ENCODE measurements at regions not wholly inside any gene's neighbourhood (a gene's known extent, or its start where the extent isn't known, plus 50 kb on each side); places are given as distances from the start of the nearest gene placed in this dataset.
"Not testable (repeated sequence)": the region's sequence is repeated elsewhere in the genome, so short reads cannot be mapped to it uniquely, and the experiment has no call there.

GRCh38 chr5:135095871-135096270 is 61.8 kb upstream of the PITX1 start:
- intact Hi-C loops (cut with micrococcal nuclease), result no loop called here

- intact Hi-C loops (cut with micrococcal nuclease), result no loop called here
These were observed 61.2 kb upstream of the PITX1 start for GRCh38 chr5:135095052-135095715.

GRCh38 chr5:135094339-135095051 is 60.5 kb upstream of the PITX1 start:
- intact Hi-C loops (cut with micrococcal nuclease), result no loop called here

- intact Hi-C loops (cut with micrococcal nuclease), result not testable (repeated sequence)
These were observed 59.5 kb upstream of the PITX1 start for GRCh38 chr5:135093483-135093882.

GRCh38 chr5:135092476-135092875 is 58.4 kb upstream of the PITX1 start:
- intact Hi-C loops (cut with micrococcal nuclease), result no loop called here

- intact Hi-C loops (cut with micrococcal nuclease), result no loop called here
These were observed 57.3 kb upstream of the PITX1 start for GRCh38 chr5:135091286-135091685.

- intact Hi-C loops (cut with micrococcal nuclease), result no loop called here
These were observed 55.9 kb upstream of the PITX1 start for GRCh38 chr5:135089912-135090311.

- intact Hi-C loops (cut with micrococcal nuclease), result no loop called here
These were observed 54.9 kb upstream of the PITX1 start for GRCh38 chr5:135088911-135089310.

- intact Hi-C loops (cut with micrococcal nuclease), result no loop called here
These were observed 53.9 kb upstream of the PITX1 start for GRCh38 chr5:135087950-135088349.

GRCh38 chr5:135085936-135086725 is 52.1 kb upstream of the PITX1 start:
- intact Hi-C loops (cut with micrococcal nuclease), result no loop called here

- intact Hi-C loops (cut with micrococcal nuclease), result no loop called here
These were observed 51.3 kb upstream of the PITX1 start for GRCh38 chr5:135085133-135085935.

All from T-helper 2 cell treated with Interferon-gamma antibody and Interleukin-4, amounts not matched to agents 100 ng/mL and 5 ng/mL, for 36 hours (primary cell).